GM12878 (cell line): ENCODE measurements at regions not wholly inside any gene's neighbourhood (a gene's known extent, or its start where the extent isn't known, plus 50 kb on each side); places are given as distances from the start of the nearest gene placed in this dataset.

Source experiments
- ATAC-seq: fragments of 200-7000 bp; cut with Tn5 transposase; 3 replicates; pipeline ENCODE4 v1.9.1; 2020; ENCODE audit warnings: mild to moderate bottlenecking, moderate library complexity
- BruUV-seq: library from RNA; stranded (reverse); fragments of 400-500 nt; replicated peaks from 2 replicates; lab custom pipeline; 2021; lab: Mats Ljungman, UMichigan
- CTCF ChIA-PET: fragments of 300-600 bp; sonication (Branson Sonifier 250); formaldehyde crosslinking; extraction: SDS; loops from one replicate; lab custom pipeline; 2021; ENCODE audit warnings: inconsistent platforms; lab: Yijun Ruan, JAX
- POLR2A ChIA-PET: fragments of 350-600 bp; formaldehyde crosslinking; extraction: SDS; loops from one replicate; lab custom pipeline; 2021; ENCODE audit warnings: inconsistent platforms; lab: Charles Lee
- RAD21 ChIA-PET: fragments of 300-600 bp; sonication (Branson Sonifier 250); formaldehyde crosslinking; loops from one replicate; lab custom pipeline; 2023; ENCODE audit warnings: antibody characterized with exemption; ENCODE audit not compliant: unreplicated experiment; lab: Charles Lee
- SMC1A ChIA-PET: fragments of 300-600 bp; sonication (Branson Sonifier 250); formaldehyde crosslinking; loops from one replicate; lab custom pipeline; 2023; ENCODE audit not compliant: unreplicated experiment, uncharacterized antibody; lab: Charles Lee
- DNase-seq: peaks from one replicate; pipeline ENCODE4 v3.0.0-alpha.2; 2011; ENCODE audit warnings: low read depth, low spot score
- FAIRE-seq: peaks from 3 replicates; lab custom pipeline; 2011; peaks lifted over from hg19 to GRCh38; lab: Jason Lieb, UNC
- H2AFZ ChIP-seq: 2 replicates; pipeline ENCODE4 v1.6.0; 2011; ENCODE audit warnings: low read depth, low read length, control low read depth; ENCODE audit not compliant: control insufficient read depth
- H3K27ac ChIP-seq: 2 replicates; pipeline ENCODE4 v1.5.1; 2011; ENCODE audit warnings: control low read depth; ENCODE audit not compliant: control insufficient read depth, insufficient read depth
- H3K27me3 ChIP-seq, 2 experiments: replicated peaks in 1 of 2; 2 replicates each; pipeline versions ENCODE4 v1.6.0 to v1.6.1; 2011; ENCODE audit warnings: low read length in 1 of 2; ENCODE audit not compliant: control insufficient read depth in 2 of 2, insufficient read depth in 2 of 2
- H3K36me3 ChIP-seq, 2 experiments: 2 replicates each; pipeline ENCODE4 v1.5.1; 2011; ENCODE audit warnings: low read length in 1 of 2; ENCODE audit not compliant: control insufficient read depth in 2 of 2, insufficient read depth in 2 of 2
- H3K4me1 ChIP-seq: 2 replicates; pipeline ENCODE4 v1.6.1; 2011; ENCODE audit warnings: mild to moderate bottlenecking, low read length, moderate library complexity, mixed read lengths; ENCODE audit not compliant: control insufficient read depth, insufficient read depth
- H3K4me2 ChIP-seq: 2 replicates; pipeline ENCODE4 v1.6.0; 2011; ENCODE audit warnings: control low read depth; ENCODE audit not compliant: control insufficient read depth, insufficient read depth
- H3K4me3 ChIP-seq: fragments of 200-600 bp; sonication (generic); 2 replicates; pipeline ENCODE4 v1.5.1; 2016
- H3K79me2 ChIP-seq: 2 replicates; pipeline ENCODE4 v1.6.0; 2011; ENCODE audit warnings: low read length; ENCODE audit not compliant: control insufficient read depth, insufficient read depth
- H3K9ac ChIP-seq: 2 replicates; pipeline ENCODE4 v1.8.0; 2011; ENCODE audit warnings: low read length, control low read depth, mixed read lengths; ENCODE audit not compliant: control insufficient read depth, insufficient read depth
- H3K9me3 ChIP-seq: replicated peaks from 3 replicates; pipeline ENCODE4 v1.5.1; 2011; ENCODE audit warnings: mild to moderate bottlenecking, low read length; ENCODE audit not compliant: control insufficient read depth, insufficient read depth
- H4K20me1 ChIP-seq: 2 replicates; pipeline ENCODE4 v1.6.0; 2011; ENCODE audit not compliant: control insufficient read depth, insufficient read depth
- BRCA1 ChIP-seq: IDR thresholded peaks from 2 replicates; pipeline ENCODE4 v1.6.1; 2011; ENCODE audit warnings: low read depth, low read length, improper control_type of control experiment
- IKZF2 ChIP-seq, 2 experiments: fragments of 450-650 bp; IDR thresholded peaks; 2 replicates each; pipeline ENCODE4 v1.6.1; 2017; ENCODE audit warnings: mild to moderate bottlenecking in 2 of 2, moderate library complexity in 2 of 2
- MTA2 ChIP-seq: fragments of 450-650 bp; IDR thresholded peaks from 2 replicates; pipeline ENCODE4 v1.6.1; 2016; ENCODE audit warnings: low read depth, mild to moderate bottlenecking, moderate library complexity
- NFXL1 ChIP-seq: fragments of 450-650 bp; IDR thresholded peaks from 2 replicates; pipeline ENCODE4 v1.6.1; 2017; ENCODE audit warnings: antibody characterized with exemption, mild to moderate bottlenecking, borderline replicate concordance
- RB1 ChIP-seq: fragments of 450-650 bp; formaldehyde crosslinking; IDR thresholded peaks from 2 replicates; pipeline ENCODE4 v1.6.1; 2017; ENCODE audit warnings: mild to moderate bottlenecking, borderline replicate concordance
- RUNX3 ChIP-seq: IDR thresholded peaks from 2 replicates; pipeline ENCODE4 v1.6.1; 2012; ENCODE audit warnings: low read length, inconsistent platforms
- SRF ChIP-seq, 2 experiments: IDR thresholded peaks; 2 replicates each; pipeline ENCODE4 v1.6.1; 2011; ENCODE audit warnings: low read depth in 2 of 2, low read length in 2 of 2, mild to moderate bottlenecking in 1 of 2, moderate library complexity in 1 of 2
- ZBED1 ChIP-seq: IDR thresholded peaks from 2 replicates; pipeline ENCODE4 v1.6.1; 2016; ENCODE audit warnings: borderline replicate concordance
- ZNF207 ChIP-seq: fragments of 450-650 bp; IDR thresholded peaks from 2 replicates; pipeline ENCODE4 v1.6.1; 2014; ENCODE audit warnings: antibody characterized with exemption, mild to moderate bottlenecking, borderline replicate concordance
- whole genome bisulfite sequencing: methylation state at CpG from one replicate; pipeline ENCODE4 v1.1.6; 2016; ENCODE audit warnings: low lambda C conversion rate; ENCODE audit not compliant: insufficient replicate concordance, insufficient coverage; ENCODE audit errors: missing lambda C conversion rate; 5-methylcytosine and 5-hydroxymethylcytosine counted together
- in situ Hi-C: fragments of 300-500 bp; cut with MboI; formaldehyde crosslinking; loops from 9 replicates; pipeline ENCODE4 v1.14.3; 2018; ENCODE audit warnings: mixed read lengths
- intact Hi-C: fragments of 100-400 bp; cut with micrococcal nuclease; formaldehyde crosslinking; loops from one replicate; pipeline ENCODE4 v1.14.2; 2022; ENCODE audit not compliant: unreplicated experiment
- TF ChIP-seq, protein P1 (sequence below): fragments of 450-650 bp; IDR thresholded peaks from 2 replicates; pipeline ENCODE4 v1.6.1; 2017; ENCODE audit warnings: mild to moderate bottlenecking, moderate library complexity
- TF ChIP-seq, protein P2 (sequence below): IDR thresholded peaks from 2 replicates; pipeline ENCODE4 v1.6.1; 2011; ENCODE audit warnings: low read depth, low read length, improper control_type of control experiment, borderline replicate concordance
- TF ChIP-seq, protein P3 (sequence below): IDR thresholded peaks from 2 replicates; pipeline ENCODE4 v1.6.1; 2011; ENCODE audit warnings: low read depth, mild to moderate bottlenecking, low read length, moderate library complexity, borderline replicate concordance; ENCODE audit errors: extremely low read depth

DNA sequence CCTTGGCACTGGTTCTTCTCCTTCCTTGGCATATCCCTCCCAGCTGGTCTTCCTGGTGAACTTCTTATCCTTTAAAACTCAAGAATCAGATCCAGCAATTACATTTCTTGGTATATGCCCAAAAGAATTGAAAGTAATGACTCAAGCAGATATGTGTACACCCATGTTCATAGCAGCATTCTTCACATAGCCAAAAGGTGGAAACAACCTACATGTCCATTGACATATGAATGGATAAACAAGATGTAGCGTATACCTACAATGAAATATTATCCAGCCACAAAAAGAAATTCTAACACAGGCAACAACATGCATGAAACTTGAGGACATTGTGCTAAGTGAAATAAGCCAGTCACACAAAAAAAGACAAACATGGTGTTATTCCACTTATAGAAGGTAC lies 103.7 kb upstream of the NT5E start:
- Histone ChIP-seq H3K27me3 (no peaks in the 10 kb centered on the region), H3K27ac (no peak overlapping the region), H3K9ac (no peak overlapping the region), H3K4me3 (no peak overlapping the region), H3K79me2 (no peaks in the 10 kb centered on the region), H2AFZ (no peak overlapping the region), H3K36me3 (no peaks in the 10 kb centered on the region), H4K20me1 (no peaks in the 10 kb centered on the region), H3K4me2 (no peak overlapping the region), H3K9me3 (no peaks in the 10 kb centered on the region), H3K4me1 (no peaks in the 10 kb centered on the region)
- in situ Hi-C loops, result no loop called here
- no TSS peak for BruUV-seq
- DNase-seq (no peak), ATAC-seq (no peak), FAIRE-seq (no peak)
- RAD21 ChIA-PET, result no interaction called here
- SMC1A ChIA-PET, result no interaction called here
- TF ChIP-seq ZBED1 (no peak), BRCA1 (no peak), SRF (IDR thresholded peaks at IDR 0.05; ENCODE audit: low read depth in 2 of 2, low read length in 2 of 2) (no peak), MTA2 (no peak), RUNX3 (no peak), NFXL1 (no peak), ZNF207 (no peak), IKZF2 (IDR thresholded peaks at IDR 0.05) (no peak), RB1 (no peak)
- TF ChIP-seq, protein P1, sequence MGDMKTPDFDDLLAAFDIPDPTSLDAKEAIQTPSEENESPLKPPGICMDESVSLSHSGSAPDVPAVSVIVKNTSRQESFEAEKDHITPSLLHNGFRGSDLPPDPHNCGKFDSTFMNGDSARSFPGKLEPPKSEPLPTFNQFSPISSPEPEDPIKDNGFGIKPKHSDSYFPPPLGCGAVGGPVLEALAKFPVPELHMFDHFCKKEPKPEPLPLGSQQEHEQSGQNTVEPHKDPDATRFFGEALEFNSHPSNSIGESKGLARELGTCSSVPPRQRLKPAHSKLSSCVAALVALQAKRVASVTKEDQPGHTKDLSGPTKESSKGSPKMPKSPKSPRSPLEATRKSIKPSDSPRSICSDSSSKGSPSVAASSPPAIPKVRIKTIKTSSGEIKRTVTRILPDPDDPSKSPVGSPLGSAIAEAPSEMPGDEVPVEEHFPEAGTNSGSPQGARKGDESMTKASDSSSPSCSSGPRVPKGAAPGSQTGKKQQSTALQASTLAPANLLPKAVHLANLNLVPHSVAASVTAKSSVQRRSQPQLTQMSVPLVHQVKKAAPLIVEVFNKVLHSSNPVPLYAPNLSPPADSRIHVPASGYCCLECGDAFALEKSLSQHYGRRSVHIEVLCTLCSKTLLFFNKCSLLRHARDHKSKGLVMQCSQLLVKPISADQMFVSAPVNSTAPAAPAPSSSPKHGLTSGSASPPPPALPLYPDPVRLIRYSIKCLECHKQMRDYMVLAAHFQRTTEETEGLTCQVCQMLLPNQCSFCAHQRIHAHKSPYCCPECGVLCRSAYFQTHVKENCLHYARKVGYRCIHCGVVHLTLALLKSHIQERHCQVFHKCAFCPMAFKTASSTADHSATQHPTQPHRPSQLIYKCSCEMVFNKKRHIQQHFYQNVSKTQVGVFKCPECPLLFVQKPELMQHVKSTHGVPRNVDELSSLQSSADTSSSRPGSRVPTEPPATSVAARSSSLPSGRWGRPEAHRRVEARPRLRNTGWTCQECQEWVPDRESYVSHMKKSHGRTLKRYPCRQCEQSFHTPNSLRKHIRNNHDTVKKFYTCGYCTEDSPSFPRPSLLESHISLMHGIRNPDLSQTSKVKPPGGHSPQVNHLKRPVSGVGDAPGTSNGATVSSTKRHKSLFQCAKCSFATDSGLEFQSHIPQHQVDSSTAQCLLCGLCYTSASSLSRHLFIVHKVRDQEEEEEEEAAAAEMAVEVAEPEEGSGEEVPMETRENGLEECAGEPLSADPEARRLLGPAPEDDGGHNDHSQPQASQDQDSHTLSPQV, result no peak
- TF ChIP-seq, protein P2, sequence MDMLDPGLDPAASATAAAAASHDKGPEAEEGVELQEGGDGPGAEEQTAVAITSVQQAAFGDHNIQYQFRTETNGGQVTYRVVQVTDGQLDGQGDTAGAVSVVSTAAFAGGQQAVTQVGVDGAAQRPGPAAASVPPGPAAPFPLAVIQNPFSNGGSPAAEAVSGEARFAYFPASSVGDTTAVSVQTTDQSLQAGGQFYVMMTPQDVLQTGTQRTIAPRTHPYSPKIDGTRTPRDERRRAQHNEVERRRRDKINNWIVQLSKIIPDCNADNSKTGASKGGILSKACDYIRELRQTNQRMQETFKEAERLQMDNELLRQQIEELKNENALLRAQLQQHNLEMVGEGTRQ, result no peak
- TF ChIP-seq, protein P3, sequence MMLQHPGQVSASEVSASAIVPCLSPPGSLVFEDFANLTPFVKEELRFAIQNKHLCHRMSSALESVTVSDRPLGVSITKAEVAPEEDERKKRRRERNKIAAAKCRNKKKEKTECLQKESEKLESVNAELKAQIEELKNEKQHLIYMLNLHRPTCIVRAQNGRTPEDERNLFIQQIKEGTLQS, result no peak
- CTCF ChIA-PET, result interaction anchor here (2.7 kb wide), 1 partner anchor 137 kb away, joined by 13 read pairs; no protein-coding TSS in a partner anchor
- POLR2A ChIA-PET, result no interaction called here
- 45% methylated on average over 1 of the region's 1 CpG for WGBS
- intact Hi-C loops, result no loop called here
